Lung (tissue), 11 donors: ENCODE measurements at regions not wholly inside any gene's neighbourhood (a gene's known extent, or its start where the extent isn't known, plus 50 kb on each side); places are given as distances from the start of the nearest gene placed in this dataset.

Experiments
- ATAC-seq: fragments of 200-7000 bp; cut with Tn5 transposase; one replicate; pipeline ENCODE4 v1.9.1; 2020; ENCODE audit warnings: moderate number of reproducible peaks; ENCODE audit not compliant: insufficient read depth, low FRiP score
- DNase-seq, 3 donors: peaks; one replicate each; pipeline ENCODE4 v3.0.0-alpha.2; 2013 to 2017
- H3K27ac ChIP-seq, 2 donors: one replicate each; pipeline ENCODE4 v1.5.1; 2013; ENCODE audit warnings: mild to moderate bottlenecking in 2 of 2, moderate library complexity in 2 of 2, control low read depth in 1 of 2, inconsistent platforms in 1 of 2, low read depth in 1 of 2, low read length in 1 of 2
- H3K27me3 ChIP-seq, 3 donors: one replicate each; pipeline ENCODE4 v1.5.1; 2013; ENCODE audit warnings: low read length in 2 of 3; ENCODE audit not compliant: control insufficient read depth in 3 of 3, insufficient read depth in 3 of 3
- H3K36me3 ChIP-seq, 4 donors: one replicate each; pipeline ENCODE4 v1.5.1; 2013; ENCODE audit warnings: low read length in 4 of 4, mild to moderate bottlenecking in 1 of 4, moderate library complexity in 1 of 4; ENCODE audit not compliant: control insufficient read depth in 4 of 4, insufficient read depth in 4 of 4
- H3K4me1 ChIP-seq, 5 donors: one replicate each; pipeline ENCODE4 v1.5.1; 2013; ENCODE audit warnings: low read length in 5 of 5, mild to moderate bottlenecking in 2 of 5, moderate library complexity in 1 of 5; ENCODE audit not compliant: control insufficient read depth in 5 of 5, insufficient read depth in 5 of 5
- H3K4me3 ChIP-seq: one replicate; pipeline ENCODE4 v1.5.1; 2013; ENCODE audit warnings: mild to moderate bottlenecking, control low read depth, moderate library complexity
- H3K9ac ChIP-seq, 2 donors: one replicate each; pipeline ENCODE4 v1.5.1; 2013; ENCODE audit warnings: low read length in 2 of 2, control low read depth in 1 of 2; ENCODE audit not compliant: insufficient read depth in 1 of 2
- H3K9me3 ChIP-seq, 4 donors: one replicate each; pipeline ENCODE4 v1.5.1; 2013; ENCODE audit warnings: low read length in 3 of 4, mild to moderate bottlenecking in 1 of 4, moderate library complexity in 1 of 4; ENCODE audit not compliant: control insufficient read depth in 4 of 4, insufficient read depth in 3 of 4
- CTCF ChIP-seq: IDR thresholded peaks from 2 replicates; pipeline ENCODE4 v1.5.1; 2012; ENCODE audit warnings: mild to moderate bottlenecking; ENCODE audit errors: control extremely low read depth, extremely low read depth
- WGBS, 2 donors: extraction: QIAGEN DNeasy Blood & Tissue Kit; methylation state at CpG; one replicate each; pipeline ENCODE4 v1.1.7; 2013; 5-methylcytosine and 5-hydroxymethylcytosine counted together
- donor health status: control.
- donor health status: control.
- donor health status: Bipolar disorder and iron deficiency.
- donor health status: healthy.
- donor health status: DM: yes; HTN: yes; CAD: no.

GRCh38 chr2:234725528-234726264 lies 226.1 kb upstream of the SH3BP4 start:
- Histone ChIP-seq H3K27ac (no peak overlapping the region), H3K36me3 (no peaks in the 10 kb centered on the region), H3K4me1 (peaks cover 0 to 9% (median 0%) of the 10 kb centered on the region in 5 donors), H3K9ac (no peak overlapping the region), H3K4me3 (no peak overlapping the region), H3K9me3 (no peaks in the 10 kb centered on the region), H3K27me3 (no peaks in the 10 kb centered on the region)
- no peak for DNase-seq
- WGBS, 2 donors = 88 to 90% methylated on average over 1 of the region's 1 CpG
- no peak for TF ChIP-seq CTCF
- no peak for ATAC-seq

- ATAC-seq (no peak), DNase-seq (no peak)
- Histone ChIP-seq H3K9me3 (no peaks in the 10 kb centered on the region), H3K27ac (no peak overlapping the region), H3K4me1 (peaks cover 0 to 9% (median 0%) of the 10 kb centered on the region in 5 donors), H3K4me3 (no peak overlapping the region), H3K36me3 (no peaks in the 10 kb centered on the region), H3K9ac (no peak overlapping the region), H3K27me3 (no peaks in the 10 kb centered on the region)
- no peak for TF ChIP-seq CTCF
- 86 to 87% methylated on average over 4 of the region's 4 CpGs for WGBS, 2 donors
Observed at GRCh38 chr2:234724850-234725249, 227.0 kb upstream of the SH3BP4 start.

- WGBS, 2 donors = 72 to 78% methylated on average over 6 of the region's 6 CpGs
- no peaks in the 10 kb centered on the region for H3K9me3 ChIP-seq
- no peak overlapping the region for H3K4me3 ChIP-seq
- DNase-seq (peak in 2 of 3 donors; percentile 26 to 44), ATAC-seq (no peak)
- no peak overlapping the region for H3K27ac ChIP-seq
- no peak overlapping the region for H3K9ac ChIP-seq
- H3K4me1 ChIP-seq = peaks cover 0 to 9% (median 0%) of the 10 kb centered on the region in 5 donors
- no peaks in the 10 kb centered on the region for H3K27me3 ChIP-seq
- no peak for TF ChIP-seq CTCF
- no peaks in the 10 kb centered on the region for H3K36me3 ChIP-seq
Observed at GRCh38 chr2:234723400-234723799, 226.5 kb upstream of the ARL4C start.

- H3K9ac ChIP-seq = no peak overlapping the region
- DNase-seq (peak in 2 of 3 donors; percentile 27 to 28), ATAC-seq (no peak)
- TF ChIP-seq CTCF = no peak
- no peaks in the 10 kb centered on the region for H3K9me3 ChIP-seq
- H3K4me3 ChIP-seq = no peak overlapping the region
- H3K27ac ChIP-seq = no peak overlapping the region
- H3K4me1 ChIP-seq = peaks cover 0 to 9% (median 0%) of the 10 kb centered on the region in 5 donors
- H3K36me3 ChIP-seq = no peaks in the 10 kb centered on the region
- H3K27me3 ChIP-seq = no peaks in the 10 kb centered on the region
Observed at GRCh38 chr2:234722176-234722575, 225.3 kb upstream of the ARL4C start.
